GM12865 (cell line): ENCODE measurements at regions not wholly inside any gene's neighbourhood (a gene's known extent, or its start where the extent isn't known, plus 50 kb on each side); places are given as distances from the start of the nearest gene placed in this dataset.

ENCODE experiments used
- DNase-seq: peaks from one replicate; pipeline ENCODE4 v3.0.0; 2010; ENCODE audit warnings: low read depth
- H3K4me3 ChIP-seq: 2 replicates; pipeline ENCODE4 v1.5.1; 2011; ENCODE audit warnings: mild to moderate bottlenecking, low read depth, low read length, control low read depth
- TF ChIP-seq, protein P1 (sequence below): IDR thresholded peaks from 2 replicates; pipeline ENCODE4 v1.5.1; 2011; ENCODE audit warnings: low read length, control low read depth, low read depth, inconsistent platforms; ENCODE audit not compliant: insufficient read depth; ENCODE audit errors: missing control alignments

GRCh38 chr4:160836431-160836830, 1327.4 kb downstream of the FSTL5 start:
- no peak overlapping the region for H3K4me3 ChIP-seq
- TF ChIP-seq, protein P1, sequence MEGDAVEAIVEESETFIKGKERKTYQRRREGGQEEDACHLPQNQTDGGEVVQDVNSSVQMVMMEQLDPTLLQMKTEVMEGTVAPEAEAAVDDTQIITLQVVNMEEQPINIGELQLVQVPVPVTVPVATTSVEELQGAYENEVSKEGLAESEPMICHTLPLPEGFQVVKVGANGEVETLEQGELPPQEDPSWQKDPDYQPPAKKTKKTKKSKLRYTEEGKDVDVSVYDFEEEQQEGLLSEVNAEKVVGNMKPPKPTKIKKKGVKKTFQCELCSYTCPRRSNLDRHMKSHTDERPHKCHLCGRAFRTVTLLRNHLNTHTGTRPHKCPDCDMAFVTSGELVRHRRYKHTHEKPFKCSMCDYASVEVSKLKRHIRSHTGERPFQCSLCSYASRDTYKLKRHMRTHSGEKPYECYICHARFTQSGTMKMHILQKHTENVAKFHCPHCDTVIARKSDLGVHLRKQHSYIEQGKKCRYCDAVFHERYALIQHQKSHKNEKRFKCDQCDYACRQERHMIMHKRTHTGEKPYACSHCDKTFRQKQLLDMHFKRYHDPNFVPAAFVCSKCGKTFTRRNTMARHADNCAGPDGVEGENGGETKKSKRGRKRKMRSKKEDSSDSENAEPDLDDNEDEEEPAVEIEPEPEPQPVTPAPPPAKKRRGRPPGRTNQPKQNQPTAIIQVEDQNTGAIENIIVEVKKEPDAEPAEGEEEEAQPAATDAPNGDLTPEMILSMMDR = no peak
- DNase-seq = no peak

DNA sequence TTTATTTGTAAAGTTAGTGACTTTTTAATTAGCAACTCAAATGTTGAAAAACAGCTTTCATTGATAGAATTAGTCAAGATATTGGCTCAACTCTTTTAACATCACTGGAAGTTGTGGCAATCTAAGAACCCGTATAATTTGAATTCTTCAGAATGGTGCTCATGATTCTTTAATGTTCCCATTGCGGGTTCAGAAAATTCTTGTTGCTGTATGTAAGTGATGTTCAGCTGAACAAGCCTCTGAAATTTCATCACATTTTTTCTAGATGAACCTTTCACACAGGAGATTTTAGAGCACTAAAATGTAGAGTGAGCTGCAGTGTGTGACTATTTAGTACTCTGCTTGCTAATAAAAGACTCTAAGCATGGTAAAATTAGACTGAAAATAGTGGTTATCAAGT, 1317.7 kb downstream of the FSTL5 start:
- DNase-seq = no peak
- H3K4me3 ChIP-seq = no peak overlapping the region
- TF ChIP-seq, protein P1 = no peak

- TF ChIP-seq, protein P1 = no peak
- no peak overlapping the region for H3K4me3 ChIP-seq
- DNase-seq = no peak
Observed at GRCh38 chr4:160847228-160847627, 1316.6 kb downstream of the FSTL5 start.

- no peak for DNase-seq
- H3K4me3 ChIP-seq = no peak overlapping the region
- TF ChIP-seq, protein P1 = no peak
Observed at GRCh38 chr4:160848489-160848888, 1315.3 kb downstream of the FSTL5 start.

- DNase-seq = no peak
Observed at GRCh38 chr4:160848901-160849760, 1314.7 kb downstream of the FSTL5 start.

DNA sequence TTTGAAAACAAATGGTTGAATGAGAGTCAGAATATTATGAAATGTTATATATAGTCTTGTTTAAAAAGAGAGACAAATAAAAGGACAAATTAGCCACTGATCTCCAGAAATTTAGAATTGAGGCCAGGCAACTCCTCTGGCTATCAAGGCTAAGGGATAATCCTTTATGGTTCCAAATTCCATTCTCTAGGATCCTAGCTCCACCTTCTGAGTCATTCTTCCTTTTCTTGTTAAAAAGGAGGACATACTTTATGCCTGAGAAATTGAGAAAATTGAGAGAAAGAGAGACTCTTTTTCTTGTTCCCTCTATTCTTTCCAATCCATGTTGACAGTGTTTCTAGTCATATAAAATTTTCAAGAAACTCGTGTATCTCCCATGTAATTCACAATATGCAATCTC, 1299.5 kb downstream of the FSTL5 start:
- TF ChIP-seq, protein P1 = no peak
- DNase-seq = no peak
- H3K4me3 ChIP-seq = no peak overlapping the region

More at GRCh38 chr4:160848901-160849760, 1314.7 kb downstream of the FSTL5 start:
- TF ChIP-seq, protein P1 = no peak
- H3K4me3 ChIP-seq = no peak overlapping the region
